ENCODE measurements at regions not wholly inside any gene's neighbourhood (a gene's known extent, or its start where the extent isn't known, plus 50 kb on each side); places are given as distances from the start of the nearest gene placed in this dataset.

DNA sequence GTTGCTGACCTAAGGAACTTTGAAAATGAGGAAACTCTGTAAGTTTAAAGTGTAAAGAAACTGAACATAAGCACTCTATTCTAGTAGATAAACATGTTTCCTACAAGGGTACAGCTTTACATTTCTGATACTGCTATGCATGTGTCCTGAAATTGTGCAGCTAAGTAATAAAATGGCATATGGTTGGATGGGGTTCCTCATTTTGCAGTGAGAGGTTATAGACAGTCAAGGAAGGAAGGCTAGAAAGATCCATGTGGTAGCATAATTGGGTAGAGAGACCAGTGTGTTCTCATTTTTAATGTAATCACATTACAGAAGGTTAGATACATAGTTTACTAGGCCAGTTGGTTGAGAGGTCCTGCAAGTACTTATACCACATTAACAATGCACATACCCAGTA is 477.0 kb downstream of the TMEM121 start:
- TF ChIP-seq POLR2A (IDR thresholded peaks at IDR 0.05), result no peak
- TF ChIP-seq, protein P1, sequence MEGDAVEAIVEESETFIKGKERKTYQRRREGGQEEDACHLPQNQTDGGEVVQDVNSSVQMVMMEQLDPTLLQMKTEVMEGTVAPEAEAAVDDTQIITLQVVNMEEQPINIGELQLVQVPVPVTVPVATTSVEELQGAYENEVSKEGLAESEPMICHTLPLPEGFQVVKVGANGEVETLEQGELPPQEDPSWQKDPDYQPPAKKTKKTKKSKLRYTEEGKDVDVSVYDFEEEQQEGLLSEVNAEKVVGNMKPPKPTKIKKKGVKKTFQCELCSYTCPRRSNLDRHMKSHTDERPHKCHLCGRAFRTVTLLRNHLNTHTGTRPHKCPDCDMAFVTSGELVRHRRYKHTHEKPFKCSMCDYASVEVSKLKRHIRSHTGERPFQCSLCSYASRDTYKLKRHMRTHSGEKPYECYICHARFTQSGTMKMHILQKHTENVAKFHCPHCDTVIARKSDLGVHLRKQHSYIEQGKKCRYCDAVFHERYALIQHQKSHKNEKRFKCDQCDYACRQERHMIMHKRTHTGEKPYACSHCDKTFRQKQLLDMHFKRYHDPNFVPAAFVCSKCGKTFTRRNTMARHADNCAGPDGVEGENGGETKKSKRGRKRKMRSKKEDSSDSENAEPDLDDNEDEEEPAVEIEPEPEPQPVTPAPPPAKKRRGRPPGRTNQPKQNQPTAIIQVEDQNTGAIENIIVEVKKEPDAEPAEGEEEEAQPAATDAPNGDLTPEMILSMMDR (IDR thresholded peaks at IDR 0.05), result no peak
- no peak for TF ChIP-seq POLR2AphosphoS5 (IDR thresholded peaks at IDR 0.05)
- TF ChIP-seq EP300 (IDR thresholded peaks at IDR 0.05), result no peak
